ENCODE measurements at regions not wholly inside any gene's neighbourhood (a gene's known extent, or its start where the extent isn't known, plus 50 kb on each side); places are given as distances from the start of the nearest gene placed in this dataset.

- TF ChIP-seq CTCF (IDR thresholded peaks at IDR 0.05; ENCODE audit: low read depth, low read length) (no peak), MYC (IDR thresholded peaks at IDR 0.05; ENCODE audit: low read depth, low read length) (no peak)
Observed at GRCh38 chr15:45858491-45858890, 223.7 kb downstream of the SQOR start.
